ENCODE measurements at regions not wholly inside any gene's neighbourhood (a gene's known extent, or its start where the extent isn't known, plus 50 kb on each side); places are given as distances from the start of the nearest gene placed in this dataset.

- TF ChIP-seq CTCF (IDR thresholded peaks at IDR 0.05) (no peak), POLR2A (IDR thresholded peaks at IDR 0.05) (no peak), EP300 (IDR thresholded peaks at IDR 0.05) (no peak), POLR2AphosphoS5 (IDR thresholded peaks at IDR 0.05) (no peak)
These were observed 122.8 kb upstream of the HSF2 start for GRCh38 chr6:122276637-122277036.

Data from suprapubic skin (tissue), 4 donors.